ENCODE measurements at regions not wholly inside any gene's neighbourhood (a gene's known extent, or its start where the extent isn't known, plus 50 kb on each side); places are given as distances from the start of the nearest gene placed in this dataset.

DNA sequence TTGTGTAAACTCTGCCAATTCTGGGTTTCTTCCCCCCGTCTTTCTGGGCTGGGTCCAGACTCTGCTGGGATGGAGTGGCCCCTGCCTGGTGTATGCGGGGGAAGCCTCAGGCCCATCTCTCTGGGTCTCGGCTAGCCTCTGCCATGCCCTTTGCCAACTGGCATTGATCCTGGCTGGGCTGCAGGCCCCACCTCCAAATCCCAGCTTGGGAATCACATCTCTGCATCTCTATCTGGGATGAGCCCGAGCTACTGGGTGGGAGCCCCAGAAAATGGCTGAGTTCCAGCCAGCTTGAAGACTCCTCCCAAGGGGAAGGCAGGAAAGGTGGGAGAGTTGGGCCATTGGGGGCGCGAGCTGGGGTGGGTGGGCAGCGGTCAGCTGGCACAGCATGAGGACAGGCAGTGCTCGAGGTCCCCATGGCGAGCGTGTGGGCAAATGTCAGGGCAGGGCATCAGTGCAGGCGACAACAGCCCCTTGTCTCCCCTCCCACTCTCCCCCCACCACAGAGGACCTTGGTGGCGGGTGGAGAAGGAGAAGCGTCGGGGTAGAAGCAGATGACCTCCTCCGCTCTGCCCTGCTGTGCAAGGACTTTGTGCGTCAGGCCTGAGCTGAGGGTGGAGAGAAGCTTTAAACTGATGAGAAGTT lies 139.4 kb downstream of the ASB1 start:
- TF ChIP-seq, protein P1, sequence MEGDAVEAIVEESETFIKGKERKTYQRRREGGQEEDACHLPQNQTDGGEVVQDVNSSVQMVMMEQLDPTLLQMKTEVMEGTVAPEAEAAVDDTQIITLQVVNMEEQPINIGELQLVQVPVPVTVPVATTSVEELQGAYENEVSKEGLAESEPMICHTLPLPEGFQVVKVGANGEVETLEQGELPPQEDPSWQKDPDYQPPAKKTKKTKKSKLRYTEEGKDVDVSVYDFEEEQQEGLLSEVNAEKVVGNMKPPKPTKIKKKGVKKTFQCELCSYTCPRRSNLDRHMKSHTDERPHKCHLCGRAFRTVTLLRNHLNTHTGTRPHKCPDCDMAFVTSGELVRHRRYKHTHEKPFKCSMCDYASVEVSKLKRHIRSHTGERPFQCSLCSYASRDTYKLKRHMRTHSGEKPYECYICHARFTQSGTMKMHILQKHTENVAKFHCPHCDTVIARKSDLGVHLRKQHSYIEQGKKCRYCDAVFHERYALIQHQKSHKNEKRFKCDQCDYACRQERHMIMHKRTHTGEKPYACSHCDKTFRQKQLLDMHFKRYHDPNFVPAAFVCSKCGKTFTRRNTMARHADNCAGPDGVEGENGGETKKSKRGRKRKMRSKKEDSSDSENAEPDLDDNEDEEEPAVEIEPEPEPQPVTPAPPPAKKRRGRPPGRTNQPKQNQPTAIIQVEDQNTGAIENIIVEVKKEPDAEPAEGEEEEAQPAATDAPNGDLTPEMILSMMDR (IDR thresholded peaks at IDR 0.05; ENCODE audit: unreplicated experiment), result no peak
- no peaks in the 10 kb centered on the region for H3K36me3 Mint-ChIP-seq
- no peak overlapping the region for H3K4me3 Mint-ChIP-seq
- H3K9me3 Mint-ChIP-seq, result no peaks in the 10 kb centered on the region
- no peak overlapping the region for H3K27ac Mint-ChIP-seq
- H3K4me1 Mint-ChIP-seq, result peaks cover 2% of the 10 kb centered on the region
- DNase-seq (ENCODE audit: low spot score in 2 of 2, unreplicated experiment in 2 of 2), result no peak
- peaks cover 8% of the 10 kb centered on the region for H3K27me3 Mint-ChIP-seq (ENCODE audit: low read depth)

DNA sequence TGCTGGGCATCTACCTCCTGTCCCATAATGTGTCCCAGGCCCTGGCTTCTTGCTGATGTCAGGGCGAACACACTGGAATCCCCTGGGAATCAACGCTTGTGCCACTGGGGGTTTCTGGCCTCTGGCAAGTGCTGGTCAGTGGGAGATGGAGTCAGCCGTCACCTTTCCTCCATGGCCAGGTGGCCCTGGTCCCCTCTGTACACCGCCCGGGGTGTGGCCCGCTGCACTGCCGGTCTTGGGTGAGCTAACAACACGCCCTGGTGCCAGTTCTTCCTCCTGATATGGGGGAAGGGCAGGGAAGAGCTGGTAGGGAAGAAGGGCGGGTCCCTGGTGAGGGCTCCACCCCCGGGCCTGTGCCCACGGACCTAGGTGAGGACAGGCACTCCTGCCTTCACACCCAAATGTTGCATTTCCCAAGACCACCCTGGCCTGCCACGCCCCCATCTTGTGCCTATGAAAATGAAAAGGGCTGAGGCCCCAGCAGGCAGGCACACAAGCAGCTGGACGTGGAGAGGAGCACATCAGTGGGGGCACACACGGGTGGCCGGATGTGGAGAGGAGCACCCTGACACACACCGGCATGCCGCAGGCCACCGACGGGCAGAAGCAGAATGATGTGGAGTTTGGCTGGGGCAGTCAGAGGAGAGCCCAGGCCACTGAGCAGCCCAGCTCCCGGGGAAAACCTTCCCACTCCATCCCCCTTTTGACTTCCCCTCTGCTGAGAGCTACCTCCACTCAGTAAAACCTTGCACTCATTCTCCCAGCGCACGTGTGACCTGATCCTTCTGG lies 140.5 kb downstream of the ASB1 start:
- no peak for DNase-seq (ENCODE audit: low spot score in 2 of 2, unreplicated experiment in 2 of 2)

DNA sequence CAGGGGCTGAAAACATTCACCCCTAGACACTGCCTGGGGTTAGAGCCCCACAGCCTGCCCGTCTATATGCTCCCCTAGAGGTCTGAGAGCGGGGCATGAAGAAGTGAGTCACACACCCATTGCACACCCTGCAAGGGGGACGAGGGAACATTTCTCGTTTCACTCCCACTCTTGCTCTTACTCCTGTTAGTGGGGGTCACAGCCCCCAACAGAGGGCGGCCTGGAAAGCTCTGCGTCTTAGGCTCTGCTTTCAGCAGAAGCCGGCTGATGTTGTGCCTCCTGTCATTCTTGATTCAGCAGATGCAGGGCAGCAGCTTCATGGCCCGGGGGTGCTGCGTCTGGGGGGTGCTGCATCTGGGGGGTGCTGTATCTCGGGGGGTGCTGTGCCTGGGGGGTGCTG lies 141.3 kb downstream of the ASB1 start:
- TF ChIP-seq, protein P1 (IDR thresholded peaks at IDR 0.05; ENCODE audit: unreplicated experiment), result no peak
- no peaks in the 10 kb centered on the region for H3K9me3 Mint-ChIP-seq
- peaks cover 6% of the 10 kb centered on the region for H3K27me3 Mint-ChIP-seq (ENCODE audit: low read depth)
- H3K4me1 Mint-ChIP-seq, result peaks cover 16% of the 10 kb centered on the region
- no peak overlapping the region for H3K27ac Mint-ChIP-seq
- H3K36me3 Mint-ChIP-seq, result no peaks in the 10 kb centered on the region
- no peak for DNase-seq (ENCODE audit: low spot score in 2 of 2, unreplicated experiment in 2 of 2)
- no peak overlapping the region for H3K4me3 Mint-ChIP-seq

More for the DNA sequence above, 140.5 kb downstream of the ASB1 start:
- Mint-ChIP-seq H3K9me3 (no peaks in the 10 kb centered on the region), H3K36me3 (no peaks in the 10 kb centered on the region), H3K4me3 (no peak overlapping the region), H3K27me3 (ENCODE audit: low read depth) (peaks cover 8% of the 10 kb centered on the region), H3K27ac (no peak overlapping the region), H3K4me1 (peaks cover 11% of the 10 kb centered on the region)
- TF ChIP-seq, protein P1 (IDR thresholded peaks at IDR 0.05; ENCODE audit: unreplicated experiment), result no peak

DNA sequence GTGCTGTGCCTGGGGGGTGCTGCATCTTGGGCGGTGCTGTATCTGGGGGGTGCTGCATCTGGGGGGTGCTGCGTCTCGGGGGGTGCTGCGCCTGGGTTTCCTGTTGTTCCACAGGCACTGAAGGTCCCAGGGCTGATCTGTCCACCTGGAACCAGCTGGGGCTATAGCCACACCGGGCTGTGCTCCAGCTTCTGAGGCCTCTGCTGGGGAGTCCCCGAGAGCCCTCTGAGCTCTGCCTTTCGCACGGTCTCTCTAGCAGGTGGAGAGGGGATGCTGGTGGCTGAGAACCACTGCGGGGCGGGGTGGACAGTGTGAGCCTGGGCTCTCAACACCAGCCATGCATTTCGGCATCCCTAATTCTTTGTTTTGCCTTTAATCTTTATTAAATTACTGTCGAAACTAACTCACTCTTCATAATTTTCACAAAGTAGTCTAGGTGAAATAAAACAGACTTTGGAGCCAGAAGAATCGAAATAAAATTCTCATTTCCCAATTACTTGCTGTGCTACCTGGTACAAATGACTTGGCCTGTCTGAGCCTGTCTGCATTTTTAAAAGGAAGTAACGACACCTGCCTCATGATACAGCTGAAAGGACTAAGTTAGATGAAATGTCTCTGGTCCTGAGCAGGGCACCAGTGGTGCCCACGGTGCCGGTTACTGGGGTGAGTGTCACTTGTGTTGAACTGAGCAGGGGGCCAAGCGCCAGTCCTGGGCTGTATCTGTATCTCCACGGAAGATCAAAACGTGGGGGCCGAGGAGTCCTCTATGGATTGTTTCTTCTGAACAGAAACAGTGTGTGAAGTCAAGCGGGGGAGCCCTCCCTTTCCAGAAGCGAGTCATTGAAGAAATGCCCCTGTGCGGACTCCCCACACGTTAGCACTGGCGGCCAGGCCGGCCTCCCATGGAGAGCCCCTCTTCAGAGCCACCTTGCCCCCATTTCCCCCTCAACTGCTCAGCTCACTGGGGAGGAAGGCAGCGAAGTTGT lies 142.0 kb downstream of the ASB1 start:
- Mint-ChIP-seq H3K9me3 (no peaks in the 10 kb centered on the region), H3K36me3 (no peaks in the 10 kb centered on the region), H3K27ac (peak overlapping the region; percentile 33), H3K4me3 (no peak overlapping the region), H3K27me3 (ENCODE audit: low read depth) (peaks cover 3% of the 10 kb centered on the region), H3K4me1 (peaks cover 16% of the 10 kb centered on the region)
- DNase-seq (ENCODE audit: low spot score in 2 of 2, unreplicated experiment in 2 of 2), result no peak
- TF ChIP-seq, protein P1 (IDR thresholded peaks at IDR 0.05; ENCODE audit: unreplicated experiment), result no peak

DNA sequence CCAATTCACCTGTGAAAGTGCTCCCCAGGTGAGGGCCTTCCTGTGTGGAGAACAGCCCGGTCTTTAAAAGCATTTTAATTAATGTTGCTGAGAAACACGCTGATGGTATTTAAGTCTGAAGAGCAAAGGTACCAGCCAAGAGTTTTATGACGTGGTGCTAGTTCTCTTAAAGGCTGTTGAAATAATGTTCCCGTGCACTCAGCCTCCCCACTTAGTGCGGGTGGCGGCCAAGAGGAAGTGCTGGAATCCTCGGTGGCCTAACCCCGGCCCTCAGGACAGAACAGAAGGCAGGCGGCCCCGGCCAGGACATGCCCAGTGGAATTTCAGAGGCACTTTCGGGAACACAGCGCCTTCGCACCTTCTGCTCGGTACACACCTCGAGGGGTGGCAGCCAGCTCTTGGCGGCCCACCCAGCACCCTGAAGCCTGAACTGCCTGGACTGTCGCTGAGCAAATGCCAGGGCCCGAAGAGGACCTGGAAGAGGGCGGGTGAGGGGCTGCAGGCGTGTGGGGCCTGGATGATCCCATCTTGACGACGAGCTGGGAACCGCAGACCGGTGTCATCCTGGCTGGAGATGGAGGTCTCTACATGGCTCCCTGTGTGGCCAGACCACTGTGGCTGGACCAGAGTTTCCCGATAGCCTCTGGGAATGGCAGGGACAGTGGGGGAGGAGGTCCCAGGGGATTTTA lies 142.9 kb downstream of the ASB1 start:
- H3K27me3 Mint-ChIP-seq (ENCODE audit: low read depth), result peaks cover 4% of the 10 kb centered on the region
- no peaks in the 10 kb centered on the region for H3K9me3 Mint-ChIP-seq
- TF ChIP-seq, protein P1 (IDR thresholded peaks at IDR 0.05; ENCODE audit: unreplicated experiment), result no peak
- no peak for DNase-seq (ENCODE audit: low spot score in 2 of 2, unreplicated experiment in 2 of 2)
- H3K4me1 Mint-ChIP-seq, result peaks cover 16% of the 10 kb centered on the region
- H3K27ac Mint-ChIP-seq, result no peak overlapping the region
- no peak overlapping the region for H3K4me3 Mint-ChIP-seq
- H3K36me3 Mint-ChIP-seq, result no peaks in the 10 kb centered on the region
